ENCODE measurements at regions not wholly inside any gene's neighbourhood (a gene's known extent, or its start where the extent isn't known, plus 50 kb on each side); places are given as distances from the start of the nearest gene placed in this dataset.

DNA sequence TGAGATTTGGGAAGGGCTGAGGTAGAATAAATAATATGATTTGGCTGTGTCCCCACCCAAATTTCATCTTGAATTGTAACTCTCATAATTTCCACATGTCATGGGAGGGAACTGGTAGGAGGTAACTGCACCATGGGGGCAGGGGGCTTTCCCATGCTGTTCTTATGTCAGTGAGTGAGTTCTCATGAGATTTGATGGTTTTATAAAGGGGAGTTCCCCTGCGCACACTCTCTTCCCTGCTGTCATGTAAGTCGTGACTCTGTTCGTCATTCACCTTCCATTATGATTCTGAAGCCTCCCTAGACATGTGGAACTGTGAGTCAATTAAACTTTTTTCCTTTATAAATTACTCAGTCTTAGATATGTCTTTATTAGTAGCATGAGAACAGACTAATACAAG, 115.5 kb upstream of the STARD4 start:
- Histone ChIP-seq H3K36me3 (replicated peaks in 1 of 2; ENCODE audit: control insufficient read depth in 1 of 2, insufficient read depth in 2 of 2, low read length in 1 of 2) (no peaks in the 10 kb centered on the region), H3F3A (replicated peaks; ENCODE audit: insufficient read depth) (no peaks in the 10 kb centered on the region), H3K4me3 (ENCODE audit: low read depth in 2 of 2, low read length in 1 of 2) (no peak overlapping the region), H3K9me3 (no peaks in the 10 kb centered on the region), H3K9ac (no peak overlapping the region), H3K27me3 (ENCODE audit: insufficient read depth) (no peaks in the 10 kb centered on the region), H3K4me2 (no peak overlapping the region), H3K79me2 (ENCODE audit: insufficient read depth) (no peaks in the 10 kb centered on the region), H2AFZ (ENCODE audit: low read depth) (no peak overlapping the region), H3K27ac (ENCODE audit: low read depth in 2 of 2, low read length in 1 of 2) (no peak overlapping the region), H3K9me2 (no peaks in the 10 kb centered on the region), H3K4me1 (ENCODE audit: control insufficient read depth in 1 of 2, insufficient read depth in 2 of 2, low read depth in 1 of 2, low read length in 1 of 2) (no peaks in the 10 kb centered on the region), H4K20me1 (ENCODE audit: insufficient read depth) (no peaks in the 10 kb centered on the region)
- DNase-seq: no peak
- ChIA-PET CTCF (no interaction called here), POLR2A (no interaction called here)
- 86% methylated on average over 3 of the region's 3 CpGs for WGBS (ENCODE audit: low lambda C conversion rate)
- TF ChIP-seq, protein P1, sequence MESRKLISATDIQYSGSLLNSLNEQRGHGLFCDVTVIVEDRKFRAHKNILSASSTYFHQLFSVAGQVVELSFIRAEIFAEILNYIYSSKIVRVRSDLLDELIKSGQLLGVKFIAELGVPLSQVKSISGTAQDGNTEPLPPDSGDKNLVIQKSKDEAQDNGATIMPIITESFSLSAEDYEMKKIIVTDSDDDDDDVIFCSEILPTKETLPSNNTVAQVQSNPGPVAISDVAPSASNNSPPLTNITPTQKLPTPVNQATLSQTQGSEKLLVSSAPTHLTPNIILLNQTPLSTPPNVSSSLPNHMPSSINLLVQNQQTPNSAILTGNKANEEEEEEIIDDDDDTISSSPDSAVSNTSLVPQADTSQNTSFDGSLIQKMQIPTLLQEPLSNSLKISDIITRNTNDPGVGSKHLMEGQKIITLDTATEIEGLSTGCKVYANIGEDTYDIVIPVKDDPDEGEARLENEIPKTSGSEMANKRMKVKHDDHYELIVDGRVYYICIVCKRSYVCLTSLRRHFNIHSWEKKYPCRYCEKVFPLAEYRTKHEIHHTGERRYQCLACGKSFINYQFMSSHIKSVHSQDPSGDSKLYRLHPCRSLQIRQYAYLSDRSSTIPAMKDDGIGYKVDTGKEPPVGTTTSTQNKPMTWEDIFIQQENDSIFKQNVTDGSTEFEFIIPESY (IDR thresholded peaks at IDR 0.05; ENCODE audit: borderline replicate concordance, low read depth): no peak
- TF ChIP-seq GABPA (IDR thresholded peaks at IDR 0.05; ENCODE audit: low read depth) (no peak), TAF1 (IDR thresholded peaks at IDR 0.05; ENCODE audit: borderline replicate concordance, low read depth, low read length) (no peak), RCOR1 (IDR thresholded peaks at IDR 0.05; ENCODE audit: low read length) (no peak), FOXM1 (IDR thresholded peaks at IDR 0.05; ENCODE audit: low read depth) (no peak)
- TF ChIP-seq, protein P2, sequence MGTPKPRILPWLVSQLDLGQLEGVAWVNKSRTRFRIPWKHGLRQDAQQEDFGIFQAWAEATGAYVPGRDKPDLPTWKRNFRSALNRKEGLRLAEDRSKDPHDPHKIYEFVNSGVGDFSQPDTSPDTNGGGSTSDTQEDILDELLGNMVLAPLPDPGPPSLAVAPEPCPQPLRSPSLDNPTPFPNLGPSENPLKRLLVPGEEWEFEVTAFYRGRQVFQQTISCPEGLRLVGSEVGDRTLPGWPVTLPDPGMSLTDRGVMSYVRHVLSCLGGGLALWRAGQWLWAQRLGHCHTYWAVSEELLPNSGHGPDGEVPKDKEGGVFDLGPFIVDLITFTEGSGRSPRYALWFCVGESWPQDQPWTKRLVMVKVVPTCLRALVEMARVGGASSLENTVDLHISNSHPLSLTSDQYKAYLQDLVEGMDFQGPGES (IDR thresholded peaks at IDR 0.05; ENCODE audit: low read depth, low read length): no peak

DNA sequence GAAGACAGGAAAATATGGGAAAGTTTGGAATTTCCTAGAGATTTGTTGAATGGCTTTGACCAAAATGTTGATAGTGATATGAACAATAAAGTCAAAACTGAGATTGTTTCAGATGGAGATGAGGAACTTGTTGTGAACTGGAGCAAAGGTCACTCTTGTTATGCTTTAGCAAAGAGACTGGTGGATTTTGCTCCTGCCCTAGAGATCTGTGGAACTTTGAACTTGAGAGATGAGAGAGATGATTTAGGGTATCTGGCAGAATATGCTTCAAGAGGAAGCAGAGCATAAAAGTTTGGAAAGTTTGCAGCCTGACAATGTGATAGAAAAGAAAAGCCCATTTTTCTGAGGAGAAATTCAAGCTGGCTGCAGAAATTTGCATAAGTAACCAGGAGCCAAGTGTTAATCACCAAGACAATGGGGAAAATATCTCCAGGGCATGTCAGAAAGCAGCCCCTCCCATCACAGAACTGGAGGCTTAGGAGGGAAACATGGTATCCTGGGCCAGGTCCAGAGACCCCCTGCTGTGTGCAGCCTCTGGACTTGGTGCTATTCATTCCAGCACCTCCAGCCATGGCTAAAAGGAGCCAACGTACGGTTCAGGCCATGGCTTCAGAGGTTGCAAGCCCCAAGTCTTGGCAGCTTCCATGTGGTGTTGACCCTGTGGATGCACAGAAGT, 114.3 kb upstream of the STARD4 start:
- ChIA-PET CTCF (no interaction called here), POLR2A (no interaction called here)
- no peak overlapping the region for H3K9ac ChIP-seq
- TF ChIP-seq MXI1 (IDR thresholded peaks at IDR 0.05; ENCODE audit: low read depth, low read length): no peak
- TF ChIP-seq RCOR1 (IDR thresholded peaks at IDR 0.05; ENCODE audit: low read length): no peak
- TF ChIP-seq YY1 (IDR thresholded peaks at IDR 0.05; ENCODE audit: low read depth): no peak
- no peaks in the 10 kb centered on the region for H3F3A ChIP-seq (replicated peaks; ENCODE audit: insufficient read depth)
- no peaks in the 10 kb centered on the region for H4K20me1 ChIP-seq (ENCODE audit: insufficient read depth)
- no peaks in the 10 kb centered on the region for H3K9me2 ChIP-seq
- H3K79me2 ChIP-seq (ENCODE audit: insufficient read depth): no peaks in the 10 kb centered on the region
- no peak overlapping the region for H3K4me2 ChIP-seq
- no peak for DNase-seq
- no peak overlapping the region for H3K27ac ChIP-seq (ENCODE audit: low read depth in 2 of 2, low read length in 1 of 2)
- no peaks in the 10 kb centered on the region for H3K27me3 ChIP-seq (ENCODE audit: insufficient read depth)
- WGBS (ENCODE audit: low lambda C conversion rate): no CpG with 5 or more reads among the region's 2 CpGs
- no peaks in the 10 kb centered on the region for H3K4me1 ChIP-seq (ENCODE audit: control insufficient read depth in 1 of 2, insufficient read depth in 2 of 2, low read depth in 1 of 2, low read length in 1 of 2)
- H3K36me3 ChIP-seq (replicated peaks in 1 of 2; ENCODE audit: control insufficient read depth in 1 of 2, insufficient read depth in 2 of 2, low read length in 1 of 2): no peaks in the 10 kb centered on the region
- no peak overlapping the region for H3K4me3 ChIP-seq (ENCODE audit: low read depth in 2 of 2, low read length in 1 of 2)
- H2AFZ ChIP-seq (ENCODE audit: low read depth): no peak overlapping the region
- no peaks in the 10 kb centered on the region for H3K9me3 ChIP-seq
